ENCODE measurements at regions not wholly inside any gene's neighbourhood (a gene's known extent, or its start where the extent isn't known, plus 50 kb on each side); places are given as distances from the start of the nearest gene placed in this dataset.

GRCh38 chr9:8062459-8062858, 262.9 kb upstream of the DMAC1 start:
- no peak for ATAC-seq (ENCODE audit: insufficient read depth, low FRiP score)
- no peaks in the 10 kb centered on the region for H3K36me3 ChIP-seq (ENCODE audit: control insufficient read depth in 4 of 4, insufficient read depth in 4 of 4, low read length in 4 of 4)
- no peak for DNase-seq
- H3K4me1 ChIP-seq (ENCODE audit: control insufficient read depth in 5 of 5, insufficient read depth in 5 of 5, low read length in 5 of 5): no peaks in the 10 kb centered on the region
- no peak overlapping the region for H3K27ac ChIP-seq (ENCODE audit: low read depth in 1 of 2, low read length in 1 of 2)
- TF ChIP-seq CTCF (IDR thresholded peaks at IDR 0.05; ENCODE audit: control extremely low read depth, extremely low read depth): no peak
- H3K9me3 ChIP-seq (ENCODE audit: control insufficient read depth in 4 of 4, insufficient read depth in 3 of 4, low read length in 3 of 4): peaks cover 0 to 6% (median 0%) of the 10 kb centered on the region in 4 donors
- H3K9ac ChIP-seq (ENCODE audit: insufficient read depth in 1 of 2, low read length in 2 of 2): no peak overlapping the region
- no peak overlapping the region for H3K4me3 ChIP-seq
- 94 to 98% methylated on average over 5 of the region's 5 CpGs for WGBS, 2 donors
- no peaks in the 10 kb centered on the region for H3K27me3 ChIP-seq (ENCODE audit: control insufficient read depth in 3 of 3, insufficient read depth in 3 of 3, low read length in 2 of 3)

GRCh38 chr9:8053501-8053900, 253.9 kb upstream of the DMAC1 start:
- peaks cover 0 to 10% (median 7%) of the 10 kb centered on the region in 4 donors for H3K9me3 ChIP-seq (ENCODE audit: control insufficient read depth in 4 of 4, insufficient read depth in 3 of 4, low read length in 3 of 4)
- no peaks in the 10 kb centered on the region for H3K27me3 ChIP-seq (ENCODE audit: control insufficient read depth in 3 of 3, insufficient read depth in 3 of 3, low read length in 2 of 3)
- 87 to 92% methylated on average over 4 of the region's 4 CpGs for WGBS, 2 donors
- DNase-seq: no peak
- ATAC-seq (ENCODE audit: insufficient read depth, low FRiP score): no peak
- no peaks in the 10 kb centered on the region for H3K36me3 ChIP-seq (ENCODE audit: control insufficient read depth in 4 of 4, insufficient read depth in 4 of 4, low read length in 4 of 4)
- TF ChIP-seq CTCF (IDR thresholded peaks at IDR 0.05; ENCODE audit: control extremely low read depth, extremely low read depth): no peak
- no peak overlapping the region for H3K27ac ChIP-seq (ENCODE audit: low read depth in 1 of 2, low read length in 1 of 2)
- H3K9ac ChIP-seq (ENCODE audit: insufficient read depth in 1 of 2, low read length in 2 of 2): no peak overlapping the region
- no peaks in the 10 kb centered on the region for H3K4me1 ChIP-seq (ENCODE audit: control insufficient read depth in 5 of 5, insufficient read depth in 5 of 5, low read length in 5 of 5)
- H3K4me3 ChIP-seq: no peak overlapping the region

- Histone ChIP-seq H3K9ac (ENCODE audit: insufficient read depth in 1 of 2, low read length in 2 of 2) (no peak overlapping the region), H3K4me3 (no peak overlapping the region), H3K9me3 (ENCODE audit: control insufficient read depth in 4 of 4, insufficient read depth in 3 of 4, low read length in 3 of 4) (peaks cover 0 to 10% (median 7%) of the 10 kb centered on the region in 4 donors), H3K27ac (ENCODE audit: low read depth in 1 of 2, low read length in 1 of 2) (no peak overlapping the region), H3K4me1 (ENCODE audit: control insufficient read depth in 5 of 5, insufficient read depth in 5 of 5, low read length in 5 of 5) (no peaks in the 10 kb centered on the region), H3K36me3 (ENCODE audit: control insufficient read depth in 4 of 4, insufficient read depth in 4 of 4, low read length in 4 of 4) (no peaks in the 10 kb centered on the region), H3K27me3 (ENCODE audit: control insufficient read depth in 3 of 3, insufficient read depth in 3 of 3, low read length in 2 of 3) (no peaks in the 10 kb centered on the region)
- DNase-seq: no peak
- no peak for ATAC-seq (ENCODE audit: insufficient read depth, low FRiP score)
- WGBS, 2 donors: 80 to 85% methylated on average over 3 of the region's 3 CpGs
- no peak for TF ChIP-seq CTCF (IDR thresholded peaks at IDR 0.05; ENCODE audit: control extremely low read depth, extremely low read depth)
These were observed 253.4 kb upstream of the DMAC1 start for GRCh38 chr9:8052991-8053390.

- no peak overlapping the region for H3K27ac ChIP-seq (ENCODE audit: low read depth in 1 of 2, low read length in 1 of 2)
- H3K4me1 ChIP-seq (ENCODE audit: control insufficient read depth in 5 of 5, insufficient read depth in 5 of 5, low read length in 5 of 5): no peaks in the 10 kb centered on the region
- no peaks in the 10 kb centered on the region for H3K36me3 ChIP-seq (ENCODE audit: control insufficient read depth in 4 of 4, insufficient read depth in 4 of 4, low read length in 4 of 4)
- 80 to 84% methylated on average over 2 of the region's 2 CpGs for WGBS, 2 donors
- peaks cover 0 to 11% (median 4%) of the 10 kb centered on the region in 4 donors for H3K9me3 ChIP-seq (ENCODE audit: control insufficient read depth in 4 of 4, insufficient read depth in 3 of 4, low read length in 3 of 4)
- no peak for ATAC-seq (ENCODE audit: insufficient read depth, low FRiP score)
- H3K9ac ChIP-seq (ENCODE audit: insufficient read depth in 1 of 2, low read length in 2 of 2): no peak overlapping the region
- H3K4me3 ChIP-seq: no peak overlapping the region
- peaks cover 0 to under 1% (median 0%) of the 10 kb centered on the region in 3 donors for H3K27me3 ChIP-seq (ENCODE audit: control insufficient read depth in 3 of 3, insufficient read depth in 3 of 3, low read length in 2 of 3)
- DNase-seq: no peak
- TF ChIP-seq CTCF (IDR thresholded peaks at IDR 0.05; ENCODE audit: control extremely low read depth, extremely low read depth): no peak
These were observed 238.2 kb upstream of the DMAC1 start for GRCh38 chr9:8037745-8038144.

Data from lung (tissue), 11 donors.